NCI-H1105 treated with DMSO at 0.1 percent for 48 hours (cell line): ENCODE measurements at regions not wholly inside any gene's neighbourhood (a gene's known extent, or its start where the extent isn't known, plus 50 kb on each side); places are given as distances from the start of the nearest gene placed in this dataset.

Experiments used
- DNase-seq: peaks from one replicate; lab custom pipeline; 2025; lab: John Stamatoyannopoulos, UW

DNA sequence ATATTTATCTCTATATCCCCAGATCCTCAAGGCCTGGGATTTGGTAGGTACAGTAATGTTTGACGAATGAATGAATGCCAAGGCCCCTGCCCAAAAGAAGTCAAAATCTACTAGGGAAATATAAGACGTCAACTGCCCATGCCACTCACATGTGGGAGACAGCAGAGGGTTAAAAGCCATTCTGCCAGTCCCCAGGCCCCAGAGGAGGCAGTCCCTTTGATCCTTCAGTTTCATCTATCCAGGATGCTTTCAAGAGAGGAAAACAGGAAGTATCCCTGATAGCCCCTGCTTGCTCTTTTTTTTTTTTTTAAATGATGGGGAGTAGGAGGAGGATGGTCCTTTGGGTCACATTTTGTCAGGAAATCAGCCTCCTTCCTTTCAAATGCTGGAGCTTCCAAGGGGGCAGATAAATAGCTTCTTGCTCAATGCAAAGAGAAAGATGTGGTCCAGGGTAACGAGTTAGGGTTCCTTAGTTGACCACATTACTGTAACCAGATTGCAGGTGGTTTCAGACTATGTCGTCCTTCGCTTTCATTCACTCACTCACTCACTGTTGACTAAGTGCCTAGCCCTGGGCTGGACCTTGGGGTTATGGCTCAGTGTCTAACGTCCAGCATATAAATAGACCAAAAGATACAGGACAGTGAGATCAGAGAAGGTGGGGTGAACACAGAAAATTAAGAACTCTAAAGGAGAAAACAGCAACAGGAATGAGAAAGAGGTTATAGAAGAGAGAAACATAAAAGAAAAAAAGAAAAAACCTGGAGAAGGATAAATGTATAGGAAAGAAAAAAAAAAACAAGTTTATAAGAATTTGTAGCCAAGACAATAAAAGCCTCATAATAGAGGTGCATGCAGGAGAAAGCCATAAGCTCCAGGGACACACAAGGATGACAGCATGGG, 64.6 kb upstream of the PIM1 start:
- no peak for DNase-seq

DNA sequence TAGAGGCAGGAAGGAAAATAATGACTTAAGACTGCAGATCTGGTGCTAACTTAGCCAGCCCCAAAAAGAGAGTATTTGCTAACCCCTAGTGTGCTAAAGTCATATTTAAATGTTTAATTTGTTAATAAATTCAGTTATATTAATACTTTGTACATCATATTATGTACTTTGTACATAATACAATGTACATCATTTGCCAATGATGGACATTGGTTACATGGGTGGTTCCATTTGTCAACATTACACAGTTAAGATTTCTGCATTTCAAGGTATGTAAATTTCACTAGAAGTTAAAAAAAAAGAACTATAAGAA, 63.9 kb upstream of the PIM1 start:
- no peak for DNase-seq

DNA sequence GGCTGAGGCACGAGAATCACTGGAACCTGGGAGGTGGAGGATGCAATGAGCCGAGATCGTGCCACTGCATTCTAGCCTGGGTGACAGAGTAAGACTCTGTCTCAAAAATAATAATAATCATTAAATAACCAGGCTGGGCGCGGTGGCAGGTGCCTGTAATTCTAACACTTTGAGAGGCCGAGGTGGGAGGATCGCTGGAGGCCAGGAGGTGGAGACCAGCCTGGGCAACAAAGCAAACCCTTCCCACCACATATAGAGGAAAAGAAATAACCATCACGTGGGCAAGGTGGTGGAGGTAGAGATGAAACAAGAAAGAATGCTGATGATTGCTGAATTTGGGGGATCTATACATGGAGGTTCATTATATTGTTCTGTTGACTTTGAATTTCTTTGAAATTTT, 63.4 kb upstream of the PIM1 start:
- no peak for DNase-seq

DNA sequence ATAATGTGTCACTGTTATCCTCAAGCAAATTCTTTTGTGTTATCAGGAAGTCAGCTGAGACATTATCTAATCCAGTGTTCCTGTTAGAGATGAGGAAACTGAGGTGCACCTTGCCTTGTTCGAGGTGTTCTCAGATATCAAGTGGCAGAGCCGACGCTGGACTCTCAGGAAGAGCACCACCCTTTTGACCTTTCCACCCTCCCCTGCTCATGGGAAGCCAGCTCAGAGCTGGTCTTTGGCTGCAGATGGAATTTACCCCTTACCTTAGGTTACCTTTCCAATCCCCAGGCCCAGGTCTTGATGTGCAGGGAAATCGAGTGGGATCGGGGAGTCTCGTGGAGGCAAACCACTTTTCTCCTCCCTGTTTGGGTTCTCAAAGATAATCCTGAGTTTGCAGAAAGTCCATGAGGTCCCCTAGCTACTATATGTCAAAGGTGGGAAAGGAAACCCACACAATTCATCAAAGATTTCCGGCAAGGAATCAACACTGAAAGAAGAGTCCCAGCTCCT, 62.9 kb upstream of the PIM1 start:
- DNase-seq: no peak

DNA sequence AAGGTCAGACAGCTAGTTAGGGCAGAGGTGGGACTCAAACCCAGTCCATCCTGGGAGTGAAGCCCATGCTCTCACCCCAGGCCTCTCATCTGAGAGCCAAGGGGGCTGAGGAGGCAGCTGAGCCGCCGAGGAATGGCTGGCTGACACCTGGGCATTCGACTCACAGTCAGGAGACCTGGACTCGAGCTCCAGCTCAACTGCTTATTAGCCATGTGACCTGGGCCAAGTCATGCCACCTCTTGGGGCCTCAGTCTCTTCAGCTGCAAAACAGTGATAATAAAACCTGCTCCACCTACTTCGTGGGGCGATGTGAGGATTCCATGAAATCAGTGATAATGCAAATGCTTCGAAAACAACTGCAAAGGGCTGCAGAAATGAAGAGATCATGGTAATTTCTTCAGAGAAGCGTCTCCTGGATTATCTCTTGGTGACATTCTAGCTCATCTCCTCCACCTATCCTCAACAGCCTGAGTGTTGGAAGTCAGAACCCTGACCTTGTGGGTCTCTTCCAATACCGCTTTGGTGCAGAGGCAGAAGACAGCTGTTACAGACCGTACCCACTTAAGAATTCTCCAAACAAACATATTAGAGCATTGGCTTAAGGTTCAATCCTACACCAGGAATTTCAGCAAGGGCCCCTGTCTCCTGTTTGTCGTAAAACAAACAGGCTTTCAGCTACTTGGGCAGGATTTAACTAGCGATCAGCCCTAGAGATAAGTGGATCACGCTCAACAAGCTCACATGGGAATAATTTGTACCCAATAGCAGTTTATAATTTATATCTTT, 60.0 kb upstream of the PIM1 start:
- DNase-seq: no peak

DNA sequence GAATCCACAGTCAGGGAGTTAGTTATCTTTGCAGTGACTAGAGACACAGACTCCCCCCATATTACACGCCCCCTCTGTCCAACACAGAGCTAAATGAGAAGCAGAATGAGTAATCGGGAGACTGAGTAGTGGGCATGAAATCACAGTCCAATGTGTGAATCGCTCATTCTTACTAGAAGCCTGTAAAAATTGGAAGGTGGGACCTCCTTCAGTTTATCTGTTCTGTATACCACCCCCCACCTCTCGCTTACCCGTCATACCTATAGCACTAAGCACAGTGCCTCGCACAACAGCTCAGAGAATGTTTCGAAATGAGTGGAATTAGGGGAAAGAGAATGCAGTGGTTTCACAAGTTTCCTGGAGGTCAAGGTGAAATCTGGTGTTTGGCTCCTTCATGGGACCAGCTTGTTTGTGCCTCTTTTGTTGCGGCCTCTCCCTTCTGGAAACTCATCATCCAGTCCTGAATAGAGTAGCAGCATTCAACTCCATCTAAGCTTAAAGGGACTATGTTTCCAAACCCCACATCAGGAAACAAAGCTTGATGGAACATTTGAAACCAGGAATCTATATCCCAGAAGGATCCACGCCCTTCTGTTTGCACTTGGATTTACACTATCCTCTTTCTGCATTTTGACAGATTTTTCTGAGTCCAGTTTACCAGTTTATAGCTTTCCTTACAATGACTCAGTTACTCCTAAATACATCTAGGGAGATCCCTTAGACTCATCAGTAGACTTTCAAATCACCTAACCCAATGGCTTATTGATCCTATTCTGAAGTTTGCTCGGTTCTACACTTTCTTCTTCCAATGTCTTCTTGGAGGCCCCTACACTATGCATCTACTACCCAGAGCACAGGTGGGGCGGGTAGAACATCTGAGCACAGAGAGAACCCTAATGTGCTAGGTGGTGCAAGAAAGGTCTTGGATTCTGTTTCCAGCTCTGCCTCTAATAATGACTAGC, 59.2 kb upstream of the PIM1 start:
- no peak for DNase-seq

DNA sequence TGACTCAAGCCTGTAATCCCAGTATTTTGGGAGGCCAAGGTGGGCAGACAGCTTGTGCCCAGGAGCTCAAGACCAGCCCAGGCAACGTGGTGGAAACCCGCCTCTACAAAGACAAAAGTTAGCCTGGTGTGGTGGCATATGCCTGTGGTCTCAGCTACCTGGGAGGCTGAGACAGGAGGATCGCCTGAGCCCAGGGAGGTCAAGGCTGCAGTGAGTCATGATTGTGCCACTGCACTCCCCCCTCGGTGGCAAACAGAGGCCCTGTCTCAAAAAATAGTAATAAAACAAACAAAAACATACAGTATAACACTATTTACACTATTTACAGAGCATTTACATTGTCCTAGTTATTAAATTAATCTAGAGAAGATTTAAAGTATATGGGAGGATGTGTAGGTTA, 56.0 kb upstream of the PIM1 start:
- DNase-seq: no peak

DNA sequence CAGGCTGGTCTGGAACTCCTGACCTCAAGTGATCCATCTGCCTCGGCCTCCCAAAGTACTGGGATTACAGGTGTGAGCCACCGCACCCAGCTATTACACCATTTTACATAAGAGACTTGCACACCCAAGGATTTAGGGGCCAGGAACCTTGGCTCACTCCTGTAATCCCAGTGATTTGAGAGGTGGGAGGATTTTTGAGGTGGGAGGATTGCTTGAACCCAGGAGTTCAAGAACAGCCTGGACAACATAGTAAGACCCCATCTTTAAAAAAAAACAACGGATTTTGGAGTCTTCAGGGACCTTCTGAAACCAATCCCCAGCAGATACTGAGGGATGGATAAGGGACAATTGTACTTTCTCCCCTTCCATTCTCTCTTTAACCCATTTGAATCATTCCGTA, 55.3 kb upstream of the PIM1 start:
- no peak for DNase-seq

DNA sequence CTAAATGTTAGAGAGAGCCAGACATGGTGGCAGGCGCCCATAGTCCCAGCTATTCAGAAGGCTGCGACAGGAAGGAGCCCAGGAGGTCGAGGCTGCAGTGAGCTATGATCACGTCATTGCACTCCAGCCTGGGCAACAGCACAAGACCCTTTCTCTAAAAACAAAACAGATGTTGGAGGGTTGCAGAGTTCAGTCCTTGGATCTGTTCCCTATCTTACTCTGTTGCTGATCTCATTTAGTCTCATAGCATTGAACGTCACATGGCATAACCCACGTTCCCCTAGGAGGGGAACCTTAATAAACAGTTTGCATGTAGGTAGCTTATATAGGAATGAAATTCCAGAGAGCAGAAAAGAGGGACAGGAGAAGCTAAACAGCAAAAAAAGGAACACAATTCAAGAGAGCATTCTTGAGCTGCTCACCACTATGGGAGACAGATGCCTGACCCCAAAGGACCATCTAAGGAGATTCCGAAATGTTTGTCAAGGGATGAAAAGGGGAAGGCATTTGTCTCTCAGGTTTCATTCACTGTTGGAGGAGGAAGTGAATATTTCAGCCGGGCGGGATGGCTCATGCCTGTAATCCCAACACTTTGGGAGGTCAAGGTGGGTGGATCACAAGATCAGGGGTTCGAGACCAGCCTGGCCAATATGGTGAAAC, 54.6 kb upstream of the PIM1 start:
- DNase-seq: no peak

DNA sequence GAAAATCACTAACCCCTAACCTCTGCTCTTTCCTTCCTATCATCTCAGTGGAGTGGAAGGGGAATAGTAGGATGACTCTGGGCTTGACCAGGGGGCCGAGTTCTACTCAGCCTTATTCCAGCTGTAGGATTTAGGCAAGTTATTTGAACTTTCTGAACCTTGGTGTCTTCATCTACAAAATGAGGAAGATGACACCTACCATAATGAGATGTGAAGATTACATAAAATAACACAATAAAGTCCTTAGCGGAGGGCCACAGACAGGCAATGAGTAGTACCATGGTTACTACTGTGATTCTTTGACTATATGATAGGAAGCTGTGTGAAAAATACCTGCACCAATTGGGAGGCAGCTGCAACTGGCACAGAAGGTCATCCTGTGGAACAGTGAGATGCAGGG, 53.6 kb upstream of the PIM1 start:
- DNase-seq: no peak

DNA sequence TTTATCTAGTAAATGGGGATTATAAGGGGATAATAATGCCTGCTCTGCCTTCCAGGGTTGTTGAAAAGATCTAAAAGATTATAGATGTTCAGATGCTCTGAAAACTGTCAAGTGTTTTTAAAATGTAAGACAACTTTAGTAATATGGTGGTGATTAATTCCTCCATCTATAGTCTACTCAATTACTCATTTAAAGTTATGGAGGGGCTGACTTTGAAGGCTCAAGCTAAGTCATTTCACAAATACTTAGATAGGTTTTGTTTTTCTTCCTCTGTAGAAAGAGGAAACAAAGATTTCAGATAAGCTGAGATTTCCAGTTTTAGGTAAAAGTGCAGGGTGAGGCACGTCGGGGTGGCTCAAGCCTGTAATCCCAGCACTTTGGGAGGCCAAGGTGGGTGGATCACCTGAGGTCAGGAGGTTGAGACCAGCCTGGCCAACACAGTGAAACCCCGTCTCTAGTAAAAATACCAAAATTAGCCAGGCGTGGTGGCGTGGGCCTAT, 50.5 kb upstream of the PIM1 start:
- DNase-seq: no peak
